ENCODE measurements at regions not wholly inside any gene's neighbourhood (a gene's known extent, or its start where the extent isn't known, plus 50 kb on each side); places are given as distances from the start of the nearest gene placed in this dataset.

- no peak for TF ChIP-seq POLR2A (IDR thresholded peaks at IDR 0.05)
- TF ChIP-seq CTCF (IDR thresholded peaks at IDR 0.05): no peak
Observed at GRCh38 chr12:131597333-131597732, 113.6 kb upstream of the SFSWAP start.

All from adrenal gland (tissue), 5 donors.